Upper lobe of left lung (tissue), 6 donors: ENCODE measurements at regions not wholly inside any gene's neighbourhood (a gene's known extent, or its start where the extent isn't known, plus 50 kb on each side); places are given as distances from the start of the nearest gene placed in this dataset.

Source experiments
- ATAC-seq, 2 donors: fragments of 200-7000 bp; cut with Tn5 transposase; one replicate each; pipeline ENCODE4 v1.9.1; 2022; ENCODE audit warnings: mild to moderate bottlenecking in 2 of 2, moderate library complexity in 2 of 2; ENCODE audit not compliant: low FRiP score in 2 of 2
- DNase-seq, 2 donors: peaks; one replicate each; pipeline ENCODE4 v3.0.0-alpha.2; 2019 to 2020
- H3K27ac ChIP-seq, 4 donors: fragments of 200-600 bp; sonication (generic); one replicate each; pipeline ENCODE4 v1.5.1; 2016 to 2019
- H3K27me3 ChIP-seq, 4 donors: fragments of 200-600 bp; sonication (generic); one replicate each; pipeline ENCODE4 v1.5.1; 2017 to 2019
- H3K36me3 ChIP-seq, 4 donors: fragments of 200-600 bp; sonication (generic); one replicate each; pipeline ENCODE4 v1.5.1; 2016 to 2019
- H3K4me1 ChIP-seq, 4 donors: fragments of 200-600 bp; sonication (generic); one replicate each; pipeline ENCODE4 v1.5.1; 2018 to 2019
- H3K4me3 ChIP-seq, 4 donors: fragments of 200-600 bp; sonication (generic); one replicate each; pipeline ENCODE4 v1.5.1; 2017 to 2019; ENCODE audit warnings: mild to moderate bottlenecking in 2 of 4, moderate library complexity in 1 of 4
- H3K9me3 ChIP-seq, 4 donors: fragments of 200-600 bp; sonication (generic); one replicate each; pipeline ENCODE4 v1.5.1; 2018 to 2019
- EP300 ChIP-seq, 4 donors: sonication (generic); formaldehyde crosslinking; IDR thresholded peaks; one replicate each; pipeline ENCODE4 v1.5.1; 2017; ENCODE audit warnings: antibody characterized with exemption in 4 of 4, control low read depth in 2 of 4
- POLR2A ChIP-seq, 4 donors: fragments of 450-650 bp; IDR thresholded peaks; one replicate each; pipeline ENCODE4 v1.5.1; 2016 to 2017; ENCODE audit warnings: antibody characterized with exemption in 4 of 4, mild to moderate bottlenecking in 2 of 4
- POLR2AphosphoS5 ChIP-seq, 2 donors: sonication (generic); formaldehyde crosslinking; IDR thresholded peaks; one replicate each; pipeline ENCODE4 v1.5.1; 2017; ENCODE audit warnings: antibody characterized with exemption in 2 of 2
- WGBS, 2 donors: methylation state at CpG; one replicate each; pipeline ENCODE4 v1.1.5; 2017 to 2018; 5-methylcytosine and 5-hydroxymethylcytosine counted together
- TF ChIP-seq, protein P1 (sequence below), 6 experiments: fragments of 450-650 bp in 4 of 6; fragments of 200-600 bp in 2 of 6; sonication (generic) in 2 of 6; IDR thresholded peaks; one replicate each; pipeline ENCODE4 v1.5.1; 2016 to 2019; ENCODE audit warnings: antibody characterized with exemption in 6 of 6
- donor health status: DM: no; HTN: no; CAD: no; lungs with moderate emphysema.
- donor health status: DM: no; HTN: yes; CAD: no; lungs with severe emphysema.

DNA sequence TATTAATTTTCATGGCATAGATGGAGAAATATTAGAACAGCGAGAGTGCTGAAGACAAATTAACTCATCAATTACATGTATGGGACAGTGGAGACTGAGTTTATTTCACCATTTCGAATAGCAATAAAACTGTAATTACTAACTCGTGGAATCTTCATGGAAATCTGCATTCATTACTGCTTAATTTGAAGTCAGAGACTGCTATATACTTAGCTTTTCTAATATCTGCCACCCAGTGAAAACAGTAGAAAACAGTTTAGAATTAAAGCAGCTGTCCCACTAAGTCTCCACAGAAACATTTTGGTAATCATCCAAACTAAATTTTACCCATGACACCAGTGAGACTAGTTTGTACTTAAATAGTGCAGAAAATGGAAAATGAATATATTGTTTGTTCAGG is 56.8 kb downstream of the IZUMO3 start:
- WGBS, 2 donors: 66 to 69% methylated on average over 3 of the region's 3 CpGs
- no peaks in the 10 kb centered on the region for H3K9me3 ChIP-seq
- no peaks in the 10 kb centered on the region for H3K27me3 ChIP-seq
- no peak overlapping the region for H3K27ac ChIP-seq
- no peaks in the 10 kb centered on the region for H3K36me3 ChIP-seq
- H3K4me3 ChIP-seq: no peak overlapping the region
- no peak for ATAC-seq
- TF ChIP-seq, protein P1, sequence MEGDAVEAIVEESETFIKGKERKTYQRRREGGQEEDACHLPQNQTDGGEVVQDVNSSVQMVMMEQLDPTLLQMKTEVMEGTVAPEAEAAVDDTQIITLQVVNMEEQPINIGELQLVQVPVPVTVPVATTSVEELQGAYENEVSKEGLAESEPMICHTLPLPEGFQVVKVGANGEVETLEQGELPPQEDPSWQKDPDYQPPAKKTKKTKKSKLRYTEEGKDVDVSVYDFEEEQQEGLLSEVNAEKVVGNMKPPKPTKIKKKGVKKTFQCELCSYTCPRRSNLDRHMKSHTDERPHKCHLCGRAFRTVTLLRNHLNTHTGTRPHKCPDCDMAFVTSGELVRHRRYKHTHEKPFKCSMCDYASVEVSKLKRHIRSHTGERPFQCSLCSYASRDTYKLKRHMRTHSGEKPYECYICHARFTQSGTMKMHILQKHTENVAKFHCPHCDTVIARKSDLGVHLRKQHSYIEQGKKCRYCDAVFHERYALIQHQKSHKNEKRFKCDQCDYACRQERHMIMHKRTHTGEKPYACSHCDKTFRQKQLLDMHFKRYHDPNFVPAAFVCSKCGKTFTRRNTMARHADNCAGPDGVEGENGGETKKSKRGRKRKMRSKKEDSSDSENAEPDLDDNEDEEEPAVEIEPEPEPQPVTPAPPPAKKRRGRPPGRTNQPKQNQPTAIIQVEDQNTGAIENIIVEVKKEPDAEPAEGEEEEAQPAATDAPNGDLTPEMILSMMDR (IDR thresholded peaks at IDR 0.05): no peak
- TF ChIP-seq EP300 (IDR thresholded peaks at IDR 0.05) (no peak), POLR2A (IDR thresholded peaks at IDR 0.05) (no peak), POLR2AphosphoS5 (IDR thresholded peaks at IDR 0.05) (no peak)
- H3K4me1 ChIP-seq: no peaks in the 10 kb centered on the region
- no peak for DNase-seq

DNA sequence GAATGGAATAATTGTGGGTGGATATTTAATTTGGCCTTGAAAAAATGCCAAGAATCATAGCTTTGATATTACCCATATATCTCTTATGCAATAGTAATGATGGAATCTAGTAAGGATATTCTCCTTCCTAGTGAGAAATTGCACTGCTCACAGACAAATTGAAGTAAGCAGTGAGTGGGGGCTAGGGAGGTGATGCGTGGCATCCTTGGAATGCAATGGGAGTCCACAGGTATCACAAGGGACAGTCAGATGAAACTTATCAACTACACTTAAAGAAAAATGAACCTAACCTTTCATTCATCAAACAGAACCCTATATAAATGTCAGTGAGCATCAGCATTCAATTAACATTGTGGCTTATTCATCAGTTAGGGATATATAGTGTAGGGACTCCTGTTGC is 57.8 kb downstream of the IZUMO3 start:
- TF ChIP-seq, protein P1 (IDR thresholded peaks at IDR 0.05): no peak
- no peak for TF ChIP-seq POLR2A (IDR thresholded peaks at IDR 0.05)
- no peak for TF ChIP-seq POLR2AphosphoS5 (IDR thresholded peaks at IDR 0.05)
- no peak for TF ChIP-seq EP300 (IDR thresholded peaks at IDR 0.05)
- no peaks in the 10 kb centered on the region for H3K36me3 ChIP-seq
- DNase-seq (no peak), ATAC-seq (no peak)
- H3K4me3 ChIP-seq: no peak overlapping the region
- no peaks in the 10 kb centered on the region for H3K9me3 ChIP-seq
- WGBS, 2 donors: 67 to 85% methylated on average over 1 of the region's 1 CpG
- no peak overlapping the region for H3K27ac ChIP-seq
- no peaks in the 10 kb centered on the region for H3K27me3 ChIP-seq
- H3K4me1 ChIP-seq: no peaks in the 10 kb centered on the region

DNA sequence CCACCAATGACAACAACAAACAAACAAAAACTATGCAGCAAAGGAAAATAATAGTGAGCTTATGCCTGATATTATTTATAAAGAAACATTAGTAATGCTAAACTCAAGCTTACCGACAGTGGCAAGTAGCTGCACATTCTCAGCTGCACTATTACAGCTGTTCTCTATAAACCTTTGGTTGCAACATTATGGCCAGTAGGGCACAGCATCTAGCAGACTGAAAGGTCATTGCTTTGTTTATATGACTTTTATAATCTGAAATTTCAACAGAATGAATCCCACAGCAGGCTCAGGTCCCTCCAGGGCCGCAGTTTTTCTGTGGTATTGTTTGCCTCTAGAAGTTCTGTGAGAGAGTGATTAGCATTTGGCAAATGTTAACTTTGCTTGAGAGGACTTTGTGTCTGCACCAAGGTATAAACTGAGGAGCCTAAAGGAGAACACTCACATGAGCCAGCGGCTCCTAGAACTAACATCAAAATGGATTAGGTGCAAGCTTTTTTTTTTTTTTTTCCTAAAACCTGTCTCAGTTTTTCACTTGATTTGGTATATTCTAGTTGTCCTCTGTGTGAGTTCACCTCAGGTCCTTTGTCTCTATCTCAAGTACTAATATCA is 58.3 kb downstream of the IZUMO3 start:
- DNase-seq (no peak), ATAC-seq (no peak)
- no peak overlapping the region for H3K4me3 ChIP-seq
- no peaks in the 10 kb centered on the region for H3K4me1 ChIP-seq
- no peaks in the 10 kb centered on the region for H3K27me3 ChIP-seq
- WGBS, 2 donors: 54 to 62% methylated on average over 3 of the region's 3 CpGs
- no peaks in the 10 kb centered on the region for H3K36me3 ChIP-seq
- TF ChIP-seq, protein P1 (IDR thresholded peaks at IDR 0.05): no peak
- TF ChIP-seq EP300 (IDR thresholded peaks at IDR 0.05): no peak
- no peak for TF ChIP-seq POLR2AphosphoS5 (IDR thresholded peaks at IDR 0.05)
- TF ChIP-seq POLR2A (IDR thresholded peaks at IDR 0.05): no peak
- no peak overlapping the region for H3K27ac ChIP-seq
- no peaks in the 10 kb centered on the region for H3K9me3 ChIP-seq

DNA sequence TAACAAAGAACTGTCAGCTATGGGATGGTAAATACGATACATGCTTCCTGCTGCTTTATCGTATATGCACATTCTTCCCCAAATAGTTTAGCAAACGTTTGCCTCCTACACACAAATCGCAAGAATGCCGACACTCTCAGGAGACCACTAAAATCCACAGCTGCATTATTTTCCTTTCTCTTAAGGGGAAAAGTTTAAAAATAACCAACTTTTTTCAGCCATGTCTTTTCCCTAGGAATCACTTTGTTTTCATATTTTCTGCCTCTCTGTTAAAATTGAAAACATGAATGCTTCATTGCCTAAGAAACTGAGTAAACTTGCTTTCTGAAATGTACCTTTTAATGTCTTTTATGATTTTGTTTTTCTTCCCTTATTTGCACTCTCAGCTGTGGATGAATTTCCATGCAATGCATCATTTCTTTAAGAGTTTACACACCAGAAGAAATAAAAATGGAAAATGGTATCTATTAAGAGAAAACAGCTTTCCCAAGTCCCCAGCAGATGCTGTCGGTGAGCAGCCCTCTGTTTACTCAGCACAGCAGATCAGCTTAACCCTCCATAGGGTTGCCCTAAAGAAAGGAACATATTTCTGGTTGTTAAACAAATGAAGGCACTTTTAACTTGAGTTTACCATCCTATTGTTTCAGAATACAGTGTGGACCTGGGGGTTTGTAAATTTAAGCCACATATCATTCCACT is 66.2 kb downstream of the IZUMO3 start:
- no peak for DNase-seq
- no peak overlapping the region for H3K4me3 ChIP-seq
- 17 to 18% methylated on average over 6 of the region's 6 CpGs for WGBS, 2 donors

More for the DNA sequence above, 66.2 kb downstream of the IZUMO3 start:
- H3K27me3 ChIP-seq: no peaks in the 10 kb centered on the region
- H3K9me3 ChIP-seq: no peaks in the 10 kb centered on the region
- no peaks in the 10 kb centered on the region for H3K4me1 ChIP-seq
- TF ChIP-seq POLR2AphosphoS5 (IDR thresholded peaks at IDR 0.05) (no peak), EP300 (IDR thresholded peaks at IDR 0.05) (no peak), POLR2A (IDR thresholded peaks at IDR 0.05) (no peak)
- TF ChIP-seq, protein P1 (IDR thresholded peaks at IDR 0.05): no peak
- H3K36me3 ChIP-seq: no peaks in the 10 kb centered on the region
- no peak overlapping the region for H3K27ac ChIP-seq
- ATAC-seq: no peak
